HFFc6 (cell line): ENCODE measurements at regions not wholly inside any gene's neighbourhood (a gene's known extent, or its start where the extent isn't known, plus 50 kb on each side); places are given as distances from the start of the nearest gene placed in this dataset.
"Not testable (repeated sequence)": the region's sequence is repeated elsewhere in the genome, so short reads cannot be mapped to it uniquely, and the experiment has no call there.

ENCODE experiments used
- DNase-seq: peaks from one replicate; pipeline ENCODE4 v3.0.0-alpha.2; 2018
- H3K27ac Mint-ChIP-seq: 2 replicates; pipeline ENCODE4 v1.8.0; 2020; ENCODE audit warnings: mild to moderate bottlenecking, mixed read lengths
- H3K27me3 Mint-ChIP-seq: 2 replicates; pipeline ENCODE4 v1.8.0; 2021; ENCODE audit warnings: mild to moderate bottlenecking, moderate library complexity, mixed read lengths; ENCODE audit not compliant: insufficient read depth
- H3K36me3 Mint-ChIP-seq: 2 replicates; pipeline ENCODE4 v1.8.0; 2021; ENCODE audit warnings: low read depth, mixed read lengths
- H3K4me1 Mint-ChIP-seq: 2 replicates; pipeline ENCODE4 v1.8.0; 2020; ENCODE audit warnings: low read depth, mixed read lengths
- H3K4me3 Mint-ChIP-seq: 2 replicates; pipeline ENCODE4 v1.8.0; 2020; ENCODE audit warnings: mild to moderate bottlenecking, moderate library complexity, mixed read lengths
- H3K9me3 Mint-ChIP-seq: 2 replicates; pipeline ENCODE4 v1.8.0; 2020; ENCODE audit warnings: mild to moderate bottlenecking, mixed read lengths
- CTCF ChIP-seq: fragments of 200-600 bp; sonication (generic); IDR thresholded peaks from 2 replicates; pipeline ENCODE4 v1.5.0; 2021; ENCODE audit warnings: antibody characterized with exemption, mild to moderate bottlenecking

GRCh38 chrX:13955975-13956374 is 73.7 kb downstream of the GEMIN8 start:
- no peak overlapping the region for H3K4me3 Mint-ChIP-seq

GRCh38 chrX:13955095-13955647 is 74.5 kb downstream of the GEMIN8 start:
- no peaks in the 10 kb centered on the region for H3K36me3 Mint-ChIP-seq

More at GRCh38 chrX:13955975-13956374, 73.7 kb downstream of the GEMIN8 start:
- no peak for DNase-seq
- no peak overlapping the region for H3K27ac Mint-ChIP-seq
- H3K9me3 Mint-ChIP-seq = 0 out of 2 replicates have a peak, but pooled peaks cover 3% of the 10 kb centered on the region
- no peaks in the 10 kb centered on the region; the same call in none of the 2 replicates for H3K27me3 Mint-ChIP-seq
- H3K4me1 Mint-ChIP-seq = no peaks in the 10 kb centered on the region
- H3K36me3 Mint-ChIP-seq = no peaks in the 10 kb centered on the region
- no peak for TF ChIP-seq CTCF

DNA sequence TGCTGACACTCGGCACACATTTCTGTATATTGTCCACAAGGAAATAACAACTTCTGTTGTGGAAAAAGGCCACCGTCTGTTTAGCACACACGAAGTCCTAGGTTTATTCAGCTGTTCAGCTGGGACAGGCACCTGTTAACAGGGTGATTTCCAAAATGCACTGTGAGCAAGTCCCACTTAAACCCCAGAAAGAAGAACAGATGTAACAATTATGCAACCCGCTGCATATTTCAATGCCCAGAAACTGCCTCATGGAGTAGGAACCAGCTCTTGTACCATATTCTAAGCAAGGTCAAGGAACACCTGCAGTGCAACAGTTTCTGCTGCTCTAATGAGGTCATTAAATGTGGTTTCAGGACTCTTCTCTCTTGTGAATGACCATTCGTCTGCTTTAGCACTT is 77.1 kb downstream of the GEMIN8 start:
- no peak for DNase-seq
- no peak for TF ChIP-seq CTCF
- Mint-ChIP-seq H3K4me1 (no peaks in the 10 kb centered on the region), H3K4me3 (no peak overlapping the region), H3K36me3 (no peaks in the 10 kb centered on the region), H3K27ac (no peak overlapping the region), H3K9me3 (0 out of 2 replicates have a peak, but pooled peaks cover 3% of the 10 kb centered on the region), H3K27me3 (peaks cover 2% of the 10 kb centered on the region)

More at GRCh38 chrX:13955095-13955647, 74.5 kb downstream of the GEMIN8 start:
- no peak for TF ChIP-seq CTCF
- Mint-ChIP-seq H3K4me1 (no peaks in the 10 kb centered on the region), H3K27me3 (no peaks in the 10 kb centered on the region; the same call in none of the 2 replicates), H3K9me3 (0 out of 2 replicates have a peak, but pooled peaks cover 3% of the 10 kb centered on the region), H3K27ac (no peak overlapping the region), H3K4me3 (no peak overlapping the region)
- DNase-seq = no peak

DNA sequence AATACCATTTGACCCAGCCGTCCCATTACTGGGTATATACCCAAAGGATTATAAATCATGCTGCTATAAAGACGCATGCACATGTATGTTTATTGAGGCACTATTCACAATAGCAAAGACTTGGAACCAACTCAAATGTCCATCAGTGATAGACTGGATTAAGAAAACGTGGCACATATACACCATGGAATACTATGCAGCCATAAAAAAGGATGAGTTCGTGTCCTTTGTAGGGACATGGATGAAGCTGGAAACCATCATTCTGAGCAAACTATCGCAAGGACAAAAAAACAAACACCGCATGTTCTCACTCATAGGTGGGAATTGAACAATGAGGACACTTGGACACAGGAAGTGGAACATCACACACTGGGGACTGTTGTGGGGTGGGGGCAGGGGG is 83.5 kb downstream of the GEMIN8 start:
- not testable (repeated sequence) for H3K36me3 Mint-ChIP-seq, H3K4me1 Mint-ChIP-seq, H3K9me3 Mint-ChIP-seq, DNase-seq, H3K27me3 Mint-ChIP-seq, H3K27ac Mint-ChIP-seq, H3K4me3 Mint-ChIP-seq

GRCh38 chrX:13945787-13946186 is 83.9 kb downstream of the GEMIN8 start:
- not testable (repeated sequence) for H3K4me1 Mint-ChIP-seq, H3K36me3 Mint-ChIP-seq, DNase-seq, H3K27me3 Mint-ChIP-seq, H3K4me3 Mint-ChIP-seq, H3K27ac Mint-ChIP-seq, H3K9me3 Mint-ChIP-seq

GRCh38 chrX:13940671-13941070 is 89.0 kb downstream of the GEMIN8 start:
- H3K27me3 Mint-ChIP-seq = peaks cover 9% of the 10 kb centered on the region; the same call in 1 of the 2 replicates
- no peaks in the 10 kb centered on the region for H3K36me3 Mint-ChIP-seq
- no peak for TF ChIP-seq CTCF
- peaks cover 6% of the 10 kb centered on the region; the same call in 1 of the 2 replicates for H3K4me1 Mint-ChIP-seq
- H3K4me3 Mint-ChIP-seq = no peak overlapping the region
- H3K27ac Mint-ChIP-seq = no peak overlapping the region
- no peaks in the 10 kb centered on the region for H3K9me3 Mint-ChIP-seq
- no peak for DNase-seq
